Neural cell (in vitro differentiated cells): ENCODE measurements at regions not wholly inside any gene's neighbourhood (a gene's known extent, or its start where the extent isn't known, plus 50 kb on each side); places are given as distances from the start of the nearest gene placed in this dataset.

Experiments
- H2AFZ ChIP-seq: fragments of 200-600, 300-800 bp; sonication (generic), shearing (Covaris generic); 2 replicates; pipeline ENCODE4 v1.6.0; 2014; ENCODE audit warnings: low read depth, mild to moderate bottlenecking, antibody characterized with exemption, low read length, moderate library complexity
- H3F3A ChIP-seq: fragments of 200-600 bp; shearing (Covaris generic); 2 replicates; pipeline ENCODE4 v1.6.1; 2016; ENCODE audit warnings: mild to moderate bottlenecking, moderate library complexity, mixed read lengths, antibody characterized with exemption, low read length; ENCODE audit not compliant: insufficient read depth, poor library complexity, severe bottlenecking
- H3K27ac ChIP-seq: fragments of 200-600, 300-800 bp; sonication (generic), shearing (Covaris generic); 2 replicates; pipeline ENCODE4 v1.5.1; 2014; ENCODE audit warnings: mild to moderate bottlenecking, low read length, moderate library complexity
- H3K27me3 ChIP-seq: fragments of 300-800, 200-600 bp; sonication (generic), shearing (Covaris generic); 2 replicates; pipeline ENCODE4 v1.6.0; 2014; ENCODE audit warnings: mild to moderate bottlenecking, low read depth, low read length, moderate library complexity; ENCODE audit not compliant: insufficient read depth
- H3K36me3 ChIP-seq: fragments of 300-800, 200-600 bp; sonication (generic), shearing (Covaris generic); 2 replicates; pipeline ENCODE4 v1.5.1; 2014; ENCODE audit warnings: mild to moderate bottlenecking, antibody characterized with exemption, low read length, moderate library complexity; ENCODE audit not compliant: insufficient read depth
- H3K4me2 ChIP-seq: fragments of 300-800, 200-600 bp; sonication (generic), shearing (Covaris generic); 2 replicates; pipeline ENCODE4 v1.6.0; 2014; ENCODE audit warnings: mild to moderate bottlenecking, low read length
- H3K4me3 ChIP-seq: fragments of 300-800, 200-600 bp; sonication (generic), shearing (Covaris generic); 2 replicates; pipeline ENCODE4 v1.5.1; 2014; ENCODE audit warnings: mild to moderate bottlenecking, low read length, moderate library complexity
- H3K79me2 ChIP-seq: fragments of 200-600 bp; shearing (Covaris generic); replicated peaks from 2 replicates; pipeline ENCODE4 v1.6.0; 2014; ENCODE audit warnings: mild to moderate bottlenecking, low read length, moderate library complexity; ENCODE audit not compliant: insufficient read depth
- H3K9ac ChIP-seq: fragments of 300-800, 200-600 bp; sonication (generic), shearing (Covaris generic); 2 replicates; pipeline ENCODE4 v1.6.1; 2016; ENCODE audit warnings: mild to moderate bottlenecking, low read length, mixed read lengths
- H3K9me2 ChIP-seq: fragments of 200-600 bp; shearing (Covaris generic); 2 replicates; pipeline ENCODE4 v1.6.1; 2016; ENCODE audit warnings: mild to moderate bottlenecking, low read length, mixed read lengths; ENCODE audit not compliant: insufficient read depth
- H3K9me3 ChIP-seq: fragments of 200-600, 300-800 bp; sonication (generic), shearing (Covaris generic); 2 replicates; pipeline ENCODE4 v1.6.1; 2016; ENCODE audit warnings: mild to moderate bottlenecking, mixed run types, low read length, moderate library complexity, mixed read lengths
- H4K20me1 ChIP-seq: fragments of 200-600 bp; shearing (Covaris generic); 2 replicates; pipeline ENCODE4 v1.6.1; 2016; ENCODE audit warnings: mild to moderate bottlenecking, mixed run types; ENCODE audit not compliant: insufficient read depth
- EP300 ChIP-seq: fragments of 450-650 bp; conservative IDR thresholded peaks from 2 replicates; pipeline ENCODE4 v1.6.1; 2014; ENCODE audit warnings: antibody characterized with exemption, mild to moderate bottlenecking, moderate library complexity; ENCODE audit not compliant: poor library complexity, severe bottlenecking
- EZH2 ChIP-seq: fragments of 200-600, 300-800 bp; shearing (Covaris generic), sonication (generic); IDR thresholded peaks from 2 replicates; pipeline ENCODE4 v1.6.1; 2014; ENCODE audit warnings: antibody characterized with exemption, low read length, borderline replicate concordance, mild to moderate bottlenecking; ENCODE audit not compliant: insufficient read depth, poor library complexity, severe bottlenecking
- MXI1 ChIP-seq: fragments of 450-650 bp; conservative IDR thresholded peaks from 2 replicates; pipeline ENCODE4 v1.6.1; 2014; ENCODE audit warnings: antibody characterized with exemption, mild to moderate bottlenecking; ENCODE audit not compliant: poor library complexity, severe bottlenecking
- POLR2AphosphoS5 ChIP-seq: IDR thresholded peaks from 2 replicates; pipeline ENCODE4 v1.6.1; 2012
- RAD21 ChIP-seq: fragments of 450-650 bp; conservative IDR thresholded peaks from 2 replicates; pipeline ENCODE4 v1.6.1; 2014; ENCODE audit warnings: antibody characterized with exemption, mild to moderate bottlenecking, moderate library complexity
- SMC3 ChIP-seq: fragments of 450-650 bp; conservative IDR thresholded peaks from 2 replicates; pipeline ENCODE4 v1.6.1; 2014; ENCODE audit warnings: antibody characterized with exemption, mild to moderate bottlenecking, moderate library complexity; ENCODE audit not compliant: poor library complexity
- TAF1 ChIP-seq: IDR thresholded peaks from 2 replicates; pipeline ENCODE4 v1.6.1; 2012; ENCODE audit warnings: low read depth
- TF ChIP-seq, protein P1 (sequence below): fragments of 450-650 bp; IDR thresholded peaks from 2 replicates; pipeline ENCODE4 v1.5.1; 2014; ENCODE audit warnings: antibody characterized with exemption, mild to moderate bottlenecking, moderate library complexity; ENCODE audit not compliant: poor library complexity, severe bottlenecking
- TF ChIP-seq, protein P2 (sequence below): IDR thresholded peaks from 2 replicates; pipeline ENCODE4 v1.6.1; 2012; ENCODE audit warnings: borderline replicate concordance

DNA sequence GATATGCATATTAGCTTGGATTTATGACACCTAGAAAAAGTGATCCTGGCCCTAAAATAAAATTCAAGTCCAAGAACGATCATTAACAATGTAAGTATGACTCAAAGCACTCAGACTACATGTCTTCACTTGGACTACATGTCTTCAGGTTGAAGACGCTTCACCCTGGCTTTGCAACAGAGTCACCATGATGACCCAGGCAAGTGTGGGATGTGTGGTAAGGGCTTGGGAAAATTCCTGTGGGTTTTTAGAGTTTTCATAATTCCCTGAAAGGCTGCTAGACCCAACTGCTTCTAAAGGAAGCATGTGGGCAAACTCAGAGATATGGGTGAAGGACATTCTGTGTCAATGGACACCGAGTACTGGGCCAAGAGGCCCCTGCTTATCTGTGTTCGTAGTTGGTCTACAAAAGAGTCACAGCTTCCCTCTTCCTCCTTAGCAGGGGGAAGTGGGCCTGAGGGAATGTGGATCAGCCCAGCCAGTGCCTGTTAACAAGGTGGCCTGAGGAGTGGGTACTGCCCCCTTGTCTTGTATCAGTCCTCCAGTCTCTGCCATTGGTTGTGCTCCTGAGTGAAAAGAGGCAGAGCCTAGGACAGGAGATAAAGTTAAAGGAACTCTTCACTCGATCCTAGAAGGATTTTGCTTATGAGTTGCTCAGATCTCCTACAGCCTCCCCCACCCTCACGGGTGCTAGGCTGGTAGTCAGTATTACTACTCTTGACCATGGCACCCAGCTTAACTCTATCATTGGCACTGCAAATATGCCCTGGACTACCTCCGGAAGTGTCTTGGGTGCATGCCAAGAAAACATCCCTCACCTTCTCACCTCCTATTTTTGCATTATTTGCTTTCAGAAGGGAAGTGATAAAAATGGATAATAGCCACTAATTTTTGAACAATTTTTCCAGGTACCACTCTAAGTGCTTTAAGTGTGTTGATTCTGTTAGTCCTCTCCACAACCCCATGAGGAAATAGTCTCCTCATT lies 406.3 kb downstream of the COG6 start:
- no peaks in the 10 kb centered on the region for H3K79me2 ChIP-seq
- H3K4me2 ChIP-seq: no peak overlapping the region
- H3K27me3 ChIP-seq: no peaks in the 10 kb centered on the region
- no peaks in the 10 kb centered on the region for H3F3A ChIP-seq
- no peak overlapping the region for H3K27ac ChIP-seq
- no peak overlapping the region for H2AFZ ChIP-seq
- no peaks in the 10 kb centered on the region for H3K9me3 ChIP-seq
- no peaks in the 10 kb centered on the region for H3K36me3 ChIP-seq
- H3K9me2 ChIP-seq: no peaks in the 10 kb centered on the region
- H3K9ac ChIP-seq: no peak overlapping the region
- TF ChIP-seq RAD21 (no peak), EP300 (no peak), SMC3 (no peak), POLR2AphosphoS5 (no peak), TAF1 (no peak), MXI1 (no peak), EZH2 (no peak)
- TF ChIP-seq, protein P1, sequence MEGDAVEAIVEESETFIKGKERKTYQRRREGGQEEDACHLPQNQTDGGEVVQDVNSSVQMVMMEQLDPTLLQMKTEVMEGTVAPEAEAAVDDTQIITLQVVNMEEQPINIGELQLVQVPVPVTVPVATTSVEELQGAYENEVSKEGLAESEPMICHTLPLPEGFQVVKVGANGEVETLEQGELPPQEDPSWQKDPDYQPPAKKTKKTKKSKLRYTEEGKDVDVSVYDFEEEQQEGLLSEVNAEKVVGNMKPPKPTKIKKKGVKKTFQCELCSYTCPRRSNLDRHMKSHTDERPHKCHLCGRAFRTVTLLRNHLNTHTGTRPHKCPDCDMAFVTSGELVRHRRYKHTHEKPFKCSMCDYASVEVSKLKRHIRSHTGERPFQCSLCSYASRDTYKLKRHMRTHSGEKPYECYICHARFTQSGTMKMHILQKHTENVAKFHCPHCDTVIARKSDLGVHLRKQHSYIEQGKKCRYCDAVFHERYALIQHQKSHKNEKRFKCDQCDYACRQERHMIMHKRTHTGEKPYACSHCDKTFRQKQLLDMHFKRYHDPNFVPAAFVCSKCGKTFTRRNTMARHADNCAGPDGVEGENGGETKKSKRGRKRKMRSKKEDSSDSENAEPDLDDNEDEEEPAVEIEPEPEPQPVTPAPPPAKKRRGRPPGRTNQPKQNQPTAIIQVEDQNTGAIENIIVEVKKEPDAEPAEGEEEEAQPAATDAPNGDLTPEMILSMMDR: no peak
- TF ChIP-seq, protein P2, sequence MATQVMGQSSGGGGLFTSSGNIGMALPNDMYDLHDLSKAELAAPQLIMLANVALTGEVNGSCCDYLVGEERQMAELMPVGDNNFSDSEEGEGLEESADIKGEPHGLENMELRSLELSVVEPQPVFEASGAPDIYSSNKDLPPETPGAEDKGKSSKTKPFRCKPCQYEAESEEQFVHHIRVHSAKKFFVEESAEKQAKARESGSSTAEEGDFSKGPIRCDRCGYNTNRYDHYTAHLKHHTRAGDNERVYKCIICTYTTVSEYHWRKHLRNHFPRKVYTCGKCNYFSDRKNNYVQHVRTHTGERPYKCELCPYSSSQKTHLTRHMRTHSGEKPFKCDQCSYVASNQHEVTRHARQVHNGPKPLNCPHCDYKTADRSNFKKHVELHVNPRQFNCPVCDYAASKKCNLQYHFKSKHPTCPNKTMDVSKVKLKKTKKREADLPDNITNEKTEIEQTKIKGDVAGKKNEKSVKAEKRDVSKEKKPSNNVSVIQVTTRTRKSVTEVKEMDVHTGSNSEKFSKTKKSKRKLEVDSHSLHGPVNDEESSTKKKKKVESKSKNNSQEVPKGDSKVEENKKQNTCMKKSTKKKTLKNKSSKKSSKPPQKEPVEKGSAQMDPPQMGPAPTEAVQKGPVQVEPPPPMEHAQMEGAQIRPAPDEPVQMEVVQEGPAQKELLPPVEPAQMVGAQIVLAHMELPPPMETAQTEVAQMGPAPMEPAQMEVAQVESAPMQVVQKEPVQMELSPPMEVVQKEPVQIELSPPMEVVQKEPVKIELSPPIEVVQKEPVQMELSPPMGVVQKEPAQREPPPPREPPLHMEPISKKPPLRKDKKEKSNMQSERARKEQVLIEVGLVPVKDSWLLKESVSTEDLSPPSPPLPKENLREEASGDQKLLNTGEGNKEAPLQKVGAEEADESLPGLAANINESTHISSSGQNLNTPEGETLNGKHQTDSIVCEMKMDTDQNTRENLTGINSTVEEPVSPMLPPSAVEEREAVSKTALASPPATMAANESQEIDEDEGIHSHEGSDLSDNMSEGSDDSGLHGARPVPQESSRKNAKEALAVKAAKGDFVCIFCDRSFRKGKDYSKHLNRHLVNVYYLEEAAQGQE: no peak
- no peak overlapping the region for H3K4me3 ChIP-seq
- no peaks in the 10 kb centered on the region for H4K20me1 ChIP-seq

DNA sequence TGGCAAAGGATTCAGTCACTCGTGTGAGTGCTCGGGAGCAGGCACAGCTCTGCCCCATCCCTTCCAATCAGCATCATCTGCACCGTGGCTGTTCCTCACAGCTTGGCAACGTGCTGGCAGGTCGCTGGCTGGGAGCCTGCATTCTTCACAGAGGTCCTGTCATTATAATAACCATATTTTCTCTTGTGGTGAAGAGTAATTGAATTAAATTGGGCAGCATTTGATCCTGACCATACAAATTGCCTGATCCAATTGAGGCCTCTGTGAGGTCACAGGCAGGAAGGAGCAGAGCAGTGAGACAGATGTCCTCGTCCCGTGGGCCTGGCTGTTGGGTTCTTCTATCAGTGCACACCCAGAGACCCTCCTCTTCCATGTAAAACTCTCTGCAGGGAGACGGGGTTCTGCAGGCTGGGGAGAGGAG lies 407.8 kb downstream of the COG6 start:
- Histone ChIP-seq H3K4me3 (no peak overlapping the region), H3K79me2 (no peaks in the 10 kb centered on the region), H3K36me3 (no peaks in the 10 kb centered on the region), H3F3A (no peaks in the 10 kb centered on the region), H4K20me1 (no peaks in the 10 kb centered on the region), H3K9me3 (no peaks in the 10 kb centered on the region), H3K27me3 (no peaks in the 10 kb centered on the region), H3K4me2 (no peak overlapping the region), H3K9ac (no peak overlapping the region), H3K27ac (no peak overlapping the region), H3K9me2 (no peaks in the 10 kb centered on the region), H2AFZ (no peak overlapping the region)
- no peak for TF ChIP-seq SMC3
- no peak for TF ChIP-seq RAD21
- TF ChIP-seq TAF1: no peak
- TF ChIP-seq POLR2AphosphoS5: no peak
- TF ChIP-seq EZH2: no peak
- TF ChIP-seq MXI1: no peak
- TF ChIP-seq, protein P1: no peak
